ENCODE measurements at regions not wholly inside any gene's neighbourhood (a gene's known extent, or its start where the extent isn't known, plus 50 kb on each side); places are given as distances from the start of the nearest gene placed in this dataset.

GRCh38 chr7:156434706-156435105, 205.9 kb upstream of the RNF32 start:
- H3K4me2 ChIP-seq (ENCODE audit: low read depth, low read length, poor library complexity, severe bottlenecking) = no peak overlapping the region
- no peak overlapping the region for H3K27ac ChIP-seq (ENCODE audit: low read depth, low read length)
- H3K9me3 ChIP-seq (ENCODE audit: insufficient read depth, low read length) = no peaks in the 10 kb centered on the region
- no peak for TF ChIP-seq EZH2phosphoT487 (conservative IDR thresholded peaks at IDR 0.05; ENCODE audit: low read length)
- no peak for TF ChIP-seq CTCF (IDR thresholded peaks at IDR 0.05; ENCODE audit: insufficient read depth, low read length, poor library complexity, severe bottlenecking)
- H4K20me1 ChIP-seq (ENCODE audit: low read depth, low read length) = no peaks in the 10 kb centered on the region
- no peak overlapping the region for H3K9ac ChIP-seq (ENCODE audit: low read length)
- H3K79me2 ChIP-seq (ENCODE audit: insufficient read depth, low read length) = no peaks in the 10 kb centered on the region
- no peak overlapping the region for H3K4me3 ChIP-seq (ENCODE audit: insufficient read depth, low read length, poor library complexity, severe bottlenecking)
- H2AFZ ChIP-seq (ENCODE audit: low read depth, low read length, severe bottlenecking) = no peak overlapping the region
- H3F3A ChIP-seq (ENCODE audit: insufficient read depth) = no peaks in the 10 kb centered on the region
- no peaks in the 10 kb centered on the region for H3K27me3 ChIP-seq (ENCODE audit: low read length)
- H3K9me2 ChIP-seq (replicated peaks; ENCODE audit: insufficient read depth, low read length) = no peaks in the 10 kb centered on the region
- H3K36me3 ChIP-seq (ENCODE audit: low read length) = no peaks in the 10 kb centered on the region

- Histone ChIP-seq H3K27ac (ENCODE audit: low read depth, low read length) (no peak overlapping the region), H3K9me3 (ENCODE audit: insufficient read depth, low read length) (no peaks in the 10 kb centered on the region), H3K27me3 (ENCODE audit: low read length) (no peaks in the 10 kb centered on the region), H3K36me3 (ENCODE audit: low read length) (no peaks in the 10 kb centered on the region), H3K4me3 (ENCODE audit: insufficient read depth, low read length, poor library complexity, severe bottlenecking) (no peak overlapping the region), H3F3A (ENCODE audit: insufficient read depth) (no peaks in the 10 kb centered on the region), H3K9me2 (replicated peaks; ENCODE audit: insufficient read depth, low read length) (no peaks in the 10 kb centered on the region), H3K79me2 (ENCODE audit: insufficient read depth, low read length) (no peaks in the 10 kb centered on the region), H4K20me1 (ENCODE audit: low read depth, low read length) (no peaks in the 10 kb centered on the region), H3K9ac (ENCODE audit: low read length) (no peak overlapping the region), H3K4me2 (ENCODE audit: low read depth, low read length, poor library complexity, severe bottlenecking) (no peak overlapping the region), H2AFZ (ENCODE audit: low read depth, low read length, severe bottlenecking) (no peak overlapping the region)
- TF ChIP-seq EZH2phosphoT487 (conservative IDR thresholded peaks at IDR 0.05; ENCODE audit: low read length) (no peak), CTCF (IDR thresholded peaks at IDR 0.05; ENCODE audit: insufficient read depth, low read length, poor library complexity, severe bottlenecking) (no peak)
Observed at GRCh38 chr7:156432018-156432417, 208.6 kb upstream of the RNF32 start.

- Histone ChIP-seq H3K79me2 (ENCODE audit: insufficient read depth, low read length) (no peaks in the 10 kb centered on the region), H3K4me2 (ENCODE audit: low read depth, low read length, poor library complexity, severe bottlenecking) (no peak overlapping the region), H3K9me2 (replicated peaks; ENCODE audit: insufficient read depth, low read length) (no peaks in the 10 kb centered on the region), H3K4me3 (ENCODE audit: insufficient read depth, low read length, poor library complexity, severe bottlenecking) (no peak overlapping the region), H4K20me1 (ENCODE audit: low read depth, low read length) (no peaks in the 10 kb centered on the region), H3K36me3 (ENCODE audit: low read length) (no peaks in the 10 kb centered on the region), H3K27ac (ENCODE audit: low read depth, low read length) (no peak overlapping the region), H3K27me3 (ENCODE audit: low read length) (no peaks in the 10 kb centered on the region), H2AFZ (ENCODE audit: low read depth, low read length, severe bottlenecking) (no peak overlapping the region), H3K9ac (ENCODE audit: low read length) (no peak overlapping the region), H3K9me3 (ENCODE audit: insufficient read depth, low read length) (no peaks in the 10 kb centered on the region), H3F3A (ENCODE audit: insufficient read depth) (no peaks in the 10 kb centered on the region)
- no peak for TF ChIP-seq EZH2phosphoT487 (conservative IDR thresholded peaks at IDR 0.05; ENCODE audit: low read length)
- no peak for TF ChIP-seq CTCF (IDR thresholded peaks at IDR 0.05; ENCODE audit: insufficient read depth, low read length, poor library complexity, severe bottlenecking)
Observed at GRCh38 chr7:156430109-156430508, 210.5 kb upstream of the RNF32 start.
